H1 (cell line): ENCODE measurements at regions not wholly inside any gene's neighbourhood (a gene's known extent, or its start where the extent isn't known, plus 50 kb on each side); places are given as distances from the start of the nearest gene placed in this dataset.

Experiments used
- CTCF ChIA-PET: fragments of 300-600 bp; sonication (Branson Sonifier 250); formaldehyde crosslinking; loops from one replicate; lab custom pipeline; 2021; ENCODE audit not compliant: partially characterized antibody; lab: Charles Lee
- POLR2A ChIA-PET: fragments of 300-600 bp; sonication (Branson Sonifier 250); formaldehyde crosslinking; loops from one replicate; lab custom pipeline; 2021; ENCODE audit warnings: inconsistent platforms; ENCODE audit not compliant: partially characterized antibody; lab: Charles Lee
- DNase-seq, 2 experiments: peaks; one replicate each; pipeline versions ENCODE4 v3.0.0 to v3.0.0-alpha.2; 2010 to 2022; ENCODE audit warnings: low spot score in 2 of 2, low read depth in 1 of 2, mixed read lengths in 1 of 2
- FAIRE-seq: peaks from 2 replicates; lab custom pipeline; 2011; peaks lifted over from hg19 to GRCh38; lab: Jason Lieb, UNC
- H2AFZ ChIP-seq: 2 replicates; pipeline ENCODE4 v1.8.1; 2012; ENCODE audit warnings: low read length, inconsistent platforms
- H2AK5ac ChIP-seq: 2 replicates; pipeline ENCODE4 v1.6.1; 2013; ENCODE audit warnings: low read depth, low read length
- H2BK120ac ChIP-seq: replicated peaks from 2 replicates; pipeline ENCODE3; 2013; ENCODE audit warnings: low read depth, low read length, inconsistent platforms
- H2BK12ac ChIP-seq: 2 replicates; pipeline ENCODE4 v1.6.1; 2013; ENCODE audit warnings: low read depth, low read length
- H2BK15ac ChIP-seq: 2 replicates; pipeline ENCODE4 v1.6.1; 2013; ENCODE audit warnings: low read length
- H2BK20ac ChIP-seq: 2 replicates; pipeline ENCODE4 v1.6.1; 2013; ENCODE audit warnings: low read length
- H2BK5ac ChIP-seq: 2 replicates; pipeline ENCODE4 v1.6.1; 2013; ENCODE audit warnings: low read depth, low read length
- H3K14ac ChIP-seq: 2 replicates; pipeline ENCODE4 v1.6.1; 2013; ENCODE audit warnings: inconsistent platforms; ENCODE audit not compliant: insufficient read length
- H3K18ac ChIP-seq: 2 replicates; pipeline ENCODE4 v1.6.1; 2013; ENCODE audit warnings: low read length; ENCODE audit errors: extremely low read depth
- H3K23ac ChIP-seq: 2 replicates; pipeline ENCODE4 v1.6.1; 2013; ENCODE audit warnings: inconsistent platforms; ENCODE audit not compliant: insufficient read length
- H3K23me2 ChIP-seq: 2 replicates; pipeline ENCODE4 v1.6.1; 2013; ENCODE audit warnings: low read depth, low read length
- H3K27ac ChIP-seq: 2 replicates; pipeline ENCODE4 v1.6.1; 2011; ENCODE audit warnings: low read depth, low read length, inconsistent platforms
- H3K27me3 ChIP-seq, 4 experiments: replicated peaks in 1 of 4; 1 replicate in 1 of 4; 2 replicates in 3 of 4; pipeline versions ENCODE4 v1.6.1 to v1.8.1; 2011 to 2013; ENCODE audit warnings: low read length in 3 of 4, mild to moderate bottlenecking in 3 of 4, inconsistent platforms in 2 of 4, mixed read lengths in 2 of 4, moderate library complexity in 1 of 4; ENCODE audit not compliant: control insufficient read depth in 3 of 4, insufficient read depth in 3 of 4; ENCODE audit errors: extremely low read depth in 1 of 4
- H3K36me3 ChIP-seq, 4 experiments: 2 replicates each; pipeline versions ENCODE4 v1.6.1 to v1.8.1; 2011 to 2013; ENCODE audit warnings: mild to moderate bottlenecking in 4 of 4, low read length in 3 of 4, moderate library complexity in 2 of 4, control low read depth in 1 of 4, inconsistent platforms in 1 of 4; ENCODE audit not compliant: insufficient read depth in 4 of 4, control insufficient read depth in 2 of 4
- H3K4ac ChIP-seq: replicated peaks from 2 replicates; pipeline ENCODE3; 2013; ENCODE audit warnings: low read length, low read depth, mixed read lengths, inconsistent platforms; ENCODE audit not compliant: insufficient read length
- H3K4me1 ChIP-seq, 4 experiments: replicated peaks in 1 of 4; 1 replicate in 1 of 4; 2 replicates in 3 of 4; pipeline versions ENCODE4 v1.6.1 to v1.8.1; 2011 to 2013; ENCODE audit warnings: low read length in 3 of 4, inconsistent platforms in 2 of 4, mixed read lengths in 1 of 4; ENCODE audit not compliant: insufficient read depth in 4 of 4, control insufficient read depth in 3 of 4
- H3K4me2 ChIP-seq, 2 experiments: 2 replicates each; pipeline versions ENCODE4 v1.6.1 to v1.8.1; 2011 to 2013; ENCODE audit warnings: low read depth in 2 of 2, low read length in 2 of 2, control low read depth in 1 of 2, inconsistent platforms in 1 of 2, mild to moderate bottlenecking in 1 of 2; ENCODE audit not compliant: insufficient read depth in 1 of 2
- H3K4me3 ChIP-seq, 4 experiments: fragments of 200-600, 300-600 bp in 1 of 4; sonication (generic), shearing (Covaris generic), sonication (Bioruptor Twin) in 1 of 4; 2 replicates each; pipeline versions ENCODE4 v1.5.1 to v1.8.1; 2011 to 2016; ENCODE audit warnings: low read length in 4 of 4, low read depth in 3 of 4, control low read depth in 2 of 4, inconsistent platforms in 2 of 4, mild to moderate bottlenecking in 2 of 4, mixed read lengths in 1 of 4, moderate library complexity in 1 of 4; ENCODE audit not compliant: insufficient read depth in 2 of 4; ENCODE audit errors: extremely low read depth in 1 of 4
- H3K56ac ChIP-seq: replicated peaks from 2 replicates; pipeline ENCODE3; 2013; ENCODE audit warnings: low read depth, mild to moderate bottlenecking, mixed read lengths, low read length, inconsistent platforms; ENCODE audit not compliant: insufficient read length
- H3K79me1 ChIP-seq: 2 replicates; pipeline ENCODE4 v1.6.1; 2013; ENCODE audit warnings: low read depth, low read length, control low read depth
- H3K79me2 ChIP-seq, 2 experiments: 2 replicates each; pipeline versions ENCODE4 v1.6.1 to v1.8.1; 2012 to 2013; ENCODE audit warnings: low read length in 2 of 2, mild to moderate bottlenecking in 2 of 2, inconsistent platforms in 1 of 2; ENCODE audit not compliant: insufficient read depth in 2 of 2, control insufficient read depth in 1 of 2
- H3K9ac ChIP-seq, 4 experiments: replicated peaks in 1 of 4; 1 replicate in 1 of 4; 2 replicates in 3 of 4; pipeline versions ENCODE4 v1.6.1 to v1.8.1; 2011 to 2013; ENCODE audit warnings: low read depth in 3 of 4, low read length in 3 of 4, control low read depth in 2 of 4, mild to moderate bottlenecking in 2 of 4, moderate library complexity in 2 of 4, inconsistent platforms in 1 of 4; ENCODE audit errors: extremely low read depth in 1 of 4
- H3K9me3 ChIP-seq, 2 experiments: 2 replicates each; pipeline versions ENCODE4 v1.6.1 to v1.8.1; 2012 to 2013; ENCODE audit warnings: mild to moderate bottlenecking in 2 of 2, moderate library complexity in 2 of 2, control low read depth in 1 of 2, inconsistent platforms in 1 of 2, low read depth in 1 of 2, low read length in 1 of 2, mixed read lengths in 1 of 2; ENCODE audit not compliant: insufficient read depth in 2 of 2
- H4K20me1 ChIP-seq, 2 experiments: replicated peaks in 1 of 2; 2 replicates each; pipeline versions ENCODE3 to v1.8.1; 2011 to 2013; ENCODE audit warnings: inconsistent platforms in 2 of 2, low read length in 2 of 2, mild to moderate bottlenecking in 1 of 2; ENCODE audit not compliant: insufficient read depth in 2 of 2, control insufficient read depth in 1 of 2
- H4K5ac ChIP-seq: 2 replicates; pipeline ENCODE4 v1.6.1; 2013; ENCODE audit warnings: low read length, low read depth, mixed read lengths, inconsistent platforms; ENCODE audit not compliant: insufficient read length
- H4K8ac ChIP-seq: 2 replicates; pipeline ENCODE4 v1.8.0; 2013; ENCODE audit warnings: mild to moderate bottlenecking, moderate library complexity, low read length, inconsistent platforms; ENCODE audit not compliant: insufficient read depth; ENCODE audit errors: extremely low read depth
- H4K91ac ChIP-seq: replicated peaks from 2 replicates; pipeline ENCODE3; 2013; ENCODE audit warnings: low read length, mixed read lengths, inconsistent platforms; ENCODE audit not compliant: insufficient read length
- BCL11A ChIP-seq, 2 experiments: IDR thresholded peaks; one replicate each; pipeline ENCODE4 v1.6.1; 2011; ENCODE audit warnings: low read depth in 2 of 2, low read length in 2 of 2, mild to moderate bottlenecking in 2 of 2
- CBX8 ChIP-seq: fragments of 300-800, 300-1000 bp; sonication (generic); IDR thresholded peaks from 2 replicates; pipeline ENCODE4 v1.7.1; 2016; ENCODE audit warnings: low read depth, low read length, borderline replicate concordance
- EGR1 ChIP-seq: IDR thresholded peaks from 2 replicates; pipeline ENCODE4 v1.6.1; 2011; ENCODE audit warnings: low read depth, low read length, borderline replicate concordance
- EP300 ChIP-seq, 2 experiments: IDR thresholded peaks; 1 replicate in 1 of 2; 2 replicates in 1 of 2; pipeline ENCODE4 v1.6.1; 2011 to 2012; ENCODE audit warnings: low read depth in 2 of 2, low read length in 2 of 2, mild to moderate bottlenecking in 2 of 2, borderline replicate concordance in 1 of 2, inconsistent platforms in 1 of 2, moderate library complexity in 1 of 2
- FOSL1 ChIP-seq: IDR thresholded peaks from 2 replicates; pipeline ENCODE4 v1.6.1; 2011; ENCODE audit warnings: mild to moderate bottlenecking, low read depth, low read length, moderate library complexity; ENCODE audit not compliant: insufficient read depth
- GTF2F1 ChIP-seq: IDR thresholded peaks from 2 replicates; pipeline ENCODE4 v1.6.1; 2012; ENCODE audit warnings: low read depth, low read length, improper control_type of control experiment, borderline replicate concordance
- HDAC2 ChIP-seq, 2 experiments: fragments of 300-600 bp in 1 of 2; sonication (generic) in 1 of 2; IDR thresholded peaks; 2 replicates each; pipeline ENCODE4 v1.6.1; 2011 to 2012; ENCODE audit warnings: low read depth in 2 of 2, low read length in 2 of 2, mild to moderate bottlenecking in 2 of 2, moderate library complexity in 2 of 2, borderline replicate concordance in 1 of 2, inconsistent platforms in 1 of 2
- JUN ChIP-seq: IDR thresholded peaks from 2 replicates; pipeline ENCODE4 v1.6.1; 2011; ENCODE audit warnings: low read depth, mild to moderate bottlenecking, improper control_type of control experiment, low read length
- JUND ChIP-seq: IDR thresholded peaks from 2 replicates; pipeline ENCODE4 v1.6.1; 2011; ENCODE audit warnings: mild to moderate bottlenecking, improper control_type of control experiment, low read length
- KDM5A ChIP-seq: fragments of 200-600 bp; IDR thresholded peaks from 2 replicates; pipeline ENCODE4 v1.7.1; 2012; ENCODE audit warnings: mild to moderate bottlenecking, low read length, inconsistent platforms, mixed read lengths
- NANOG ChIP-seq: IDR thresholded peaks from 2 replicates; pipeline ENCODE4 v1.6.1; 2011; ENCODE audit warnings: low read length, low read depth, mild to moderate bottlenecking, inconsistent platforms; ENCODE audit not compliant: insufficient read depth, poor library complexity, severe bottlenecking
- RBBP5 ChIP-seq: IDR thresholded peaks from 2 replicates; pipeline ENCODE4 v1.7.1; 2012; ENCODE audit warnings: low read depth, mild to moderate bottlenecking, inconsistent platforms, low read length, moderate library complexity, borderline replicate concordance
- SIRT6 ChIP-seq: IDR thresholded peaks from one replicate; pipeline ENCODE4 v1.7.1; 2012; ENCODE audit warnings: low read length, inconsistent platforms
- TAF1 ChIP-seq: IDR thresholded peaks from 2 replicates; pipeline ENCODE4 v1.6.1; 2011; ENCODE audit warnings: mild to moderate bottlenecking, low read depth, low read length
- WGBS, 2 experiments: shearing (Covaris generic) in 1 of 2; methylation state at CpG; one replicate each; pipeline versions ENCODE4 v1.1.6 to v1.1.7; 2013 to 2015; ENCODE audit warnings: low lambda C conversion rate in 2 of 2, mixed read lengths in 2 of 2, inconsistent platforms in 1 of 2, low coverage in 1 of 2, missing lambda C conversion rate in 1 of 2; ENCODE audit not compliant: insufficient replicate concordance in 2 of 2, insufficient coverage in 1 of 2, insufficient read length in 1 of 2; ENCODE audit errors: extremely low coverage in 1 of 2, missing lambda C conversion rate in 1 of 2; 5-methylcytosine and 5-hydroxymethylcytosine counted together

DNA sequence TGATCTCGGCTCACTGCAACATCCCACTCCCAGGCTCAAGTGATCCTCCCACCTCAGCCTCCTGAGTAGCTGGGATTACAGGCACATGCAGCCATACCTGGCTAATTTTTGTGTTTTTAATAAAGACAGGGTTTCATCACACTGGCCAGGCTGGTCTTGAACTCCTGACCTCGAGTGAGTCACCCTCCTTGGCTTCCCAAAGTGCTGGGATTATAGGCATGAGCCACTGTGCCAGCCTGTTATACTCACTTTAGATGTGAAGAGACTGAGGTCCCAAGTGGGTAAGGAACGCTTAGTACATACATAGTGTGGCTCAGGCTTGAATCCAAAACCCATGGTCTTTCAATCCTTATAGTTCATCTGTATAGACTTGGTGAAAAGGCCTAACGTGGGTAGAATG, 63.7 kb upstream of the EPS8L3 start:
- CTCF ChIA-PET: interaction anchor here (1.0 to 1.7 kb wide), 2 partner anchors 14 to 156 kb away, joined by 4 read pairs; partner anchors contain the start of gene AHCYL1
- Histone ChIP-seq H3K23ac (no peak overlapping the region), H3K4me1 (peaks cover 0 to 5% (median under 1%) of the 10 kb centered on the region in 4 experiments; a peak in 2 of 7 replicates), H3K4me3 (no peak overlapping the region), H4K20me1 (no peaks in the 10 kb centered on the region), H2BK20ac (no peak overlapping the region), H3K23me2 (no peaks in the 10 kb centered on the region), H3K14ac (no peak overlapping the region), H2AFZ (no peak overlapping the region), H3K27me3 (no peaks in the 10 kb centered on the region), H3K56ac (no peak overlapping the region), H3K27ac (no peak overlapping the region), H3K4me2 (no peak overlapping the region), H4K91ac (no peak overlapping the region), H3K36me3 (no peaks in the 10 kb centered on the region), H3K18ac (no peak overlapping the region), H4K5ac (no peak overlapping the region), H2BK120ac (no peak overlapping the region), H4K8ac (no peak overlapping the region), H3K9me3 (peaks cover 14 to 15% of the 10 kb centered on the region in 2 experiments), H2BK12ac (no peak overlapping the region), H3K79me1 (no peaks in the 10 kb centered on the region), H3K9ac (no peak overlapping the region), H3K79me2 (no peaks in the 10 kb centered on the region), H2BK15ac (no peak overlapping the region), H3K4ac (no peak overlapping the region), H2BK5ac (no peak overlapping the region), H2AK5ac (no peak overlapping the region)
- FAIRE-seq: no peak
- POLR2A ChIA-PET: no interaction called here
- WGBS, 2 experiments: 85% methylated on average over 4 of the region's 4 CpGs; no CpG with 5 or more reads in 1 of the 2 experiments
- no peak for DNase-seq
- TF ChIP-seq BCL11A (IDR thresholded peaks at IDR 0.05; ENCODE audit: low read depth in 2 of 2, low read length in 2 of 2): no peak
- no peak for TF ChIP-seq TAF1
- no peak for TF ChIP-seq FOSL1
- TF ChIP-seq EP300 (IDR thresholded peaks at IDR 0.05; ENCODE audit: borderline replicate concordance in 1 of 2, low read depth in 2 of 2, low read length in 2 of 2): no peak
- TF ChIP-seq GTF2F1: no peak
- no peak for TF ChIP-seq EGR1
- no peak for TF ChIP-seq JUND
- no peak for TF ChIP-seq HDAC2 (IDR thresholded peaks at IDR 0.05; ENCODE audit: borderline replicate concordance in 1 of 2, low read depth in 2 of 2, low read length in 2 of 2)
- no peak for TF ChIP-seq JUN
- TF ChIP-seq NANOG: no peak
- no peak for TF ChIP-seq SIRT6
- TF ChIP-seq CBX8: no peak
- TF ChIP-seq KDM5A: no peak
- no peak for TF ChIP-seq RBBP5
